B cell (primary cell): ENCODE measurements at regions not wholly inside any gene's neighbourhood (a gene's known extent, or its start where the extent isn't known, plus 50 kb on each side); places are given as distances from the start of the nearest gene placed in this dataset.

ENCODE experiments used
- ATAC-seq: fragments of 200-7000 bp; cut with Tn5 transposase; one replicate; pipeline ENCODE4 v1.10.0; 2021; ENCODE audit warnings: low read depth, mild to moderate bottlenecking, moderate number of reproducible peaks, moderate library complexity
- CTCF ChIA-PET: fragments of 350-600 bp; sonication (Branson Sonifier 250); formaldehyde crosslinking; loops from one replicate; lab custom pipeline; 2021; ENCODE audit warnings: antibody characterized with exemption, inconsistent platforms; lab: Charles Lee
- POLR2A ChIA-PET: fragments of 350-600 bp; sonication (Branson Sonifier 250); formaldehyde crosslinking; loops from one replicate; lab custom pipeline; 2021; ENCODE audit warnings: antibody characterized with exemption; lab: Charles Lee
- DNase-seq: peaks from one replicate; pipeline ENCODE4 v3.0.0; 2013
- H2AFZ ChIP-seq: 2 replicates; pipeline ENCODE4 v1.6.1; 2012; ENCODE audit warnings: mild to moderate bottlenecking, low read depth, low read length; ENCODE audit not compliant: insufficient read depth, poor library complexity, severe bottlenecking
- H3K27ac ChIP-seq, 2 donors: 1 replicate in 1 of 2; 2 replicates in 1 of 2; pipeline ENCODE4 v1.5.1; 2012 to 2013; ENCODE audit warnings: low read length in 2 of 2, mild to moderate bottlenecking in 2 of 2, moderate library complexity in 1 of 2
- H3K27me3 ChIP-seq, 4 experiments: fragments of 200-600 bp in 1 of 4; sonication (generic) in 1 of 4; replicated peaks in 1 of 4; 1 replicate in 2 of 4; 2 replicates in 2 of 4; pipeline versions ENCODE4 v1.6.1 to v1.7.0; 2013 to 2016; ENCODE audit warnings: low read length in 3 of 4, mild to moderate bottlenecking in 2 of 4, mixed read lengths in 1 of 4, moderate library complexity in 1 of 4; ENCODE audit not compliant: insufficient read depth in 4 of 4, control insufficient read depth in 3 of 4; ENCODE audit errors: control extremely low read depth in 1 of 4
- H3K36me3 ChIP-seq, 2 experiments: replicated peaks in 1 of 2; 1 replicate in 1 of 2; 2 replicates in 1 of 2; pipeline versions ENCODE4 v1.6.1 to v1.7.1; 2013; ENCODE audit warnings: low read length in 1 of 2; ENCODE audit not compliant: insufficient read depth in 2 of 2, control insufficient read depth in 1 of 2; ENCODE audit errors: control extremely low read depth in 1 of 2, extremely low read depth in 1 of 2
- H3K4me1 ChIP-seq, 2 donors: fragments of 200-600 bp in 1 of 2; sonication (generic) in 1 of 2; 1 replicate in 1 of 2; 2 replicates in 1 of 2; pipeline versions ENCODE4 v1.5.1 to v1.6.1; 2013 to 2017; ENCODE audit warnings: low read length in 2 of 2; ENCODE audit not compliant: control insufficient read depth in 2 of 2, insufficient read depth in 2 of 2
- H3K4me2 ChIP-seq: replicated peaks from 2 replicates; pipeline ENCODE3; 2012; ENCODE audit warnings: mild to moderate bottlenecking, low read depth, low read length; ENCODE audit not compliant: poor library complexity, severe bottlenecking
- H3K4me3 ChIP-seq, 5 experiments: fragments of 200-600 bp in 1 of 5; sonication (generic) in 1 of 5; 1 replicate in 3 of 5; 2 replicates in 2 of 5; pipeline versions ENCODE4 v1.5.1 to v1.7.0; 2011 to 2016; ENCODE audit warnings: low read length in 4 of 5, mild to moderate bottlenecking in 4 of 5, low read depth in 2 of 5, control low read depth in 1 of 5, moderate library complexity in 1 of 5; ENCODE audit not compliant: insufficient read depth in 1 of 5; ENCODE audit errors: control extremely low read depth in 1 of 5, extremely low read depth in 1 of 5
- H3K79me2 ChIP-seq: fragments of 200-600 bp; sonication (generic); one replicate; pipeline ENCODE4 v1.6.0; 2016; ENCODE audit warnings: low read length; ENCODE audit not compliant: control insufficient read depth, insufficient read depth
- H3K9ac ChIP-seq: fragments of 200-600 bp; sonication (generic); 2 replicates; pipeline ENCODE4 v1.6.1; 2017; ENCODE audit warnings: mild to moderate bottlenecking, low read length, moderate library complexity
- H3K9me3 ChIP-seq, 3 donors: one replicate each; pipeline versions ENCODE4 v1.6.1 to v1.7.1; 2013; ENCODE audit warnings: low read length in 2 of 3; ENCODE audit not compliant: control insufficient read depth in 2 of 3, insufficient read depth in 1 of 3; ENCODE audit errors: control extremely low read depth in 1 of 3
- H4K20me1 ChIP-seq: 2 replicates; pipeline ENCODE4 v1.6.0; 2012; ENCODE audit warnings: mild to moderate bottlenecking, low read length; ENCODE audit not compliant: insufficient read depth, control insufficient read depth, poor library complexity, severe bottlenecking
- H3K27ac Mint-ChIP-seq: one replicate; pipeline ENCODE4 v1.8.0; 2021; ENCODE audit warnings: mixed read lengths
- H3K27me3 Mint-ChIP-seq: one replicate; pipeline ENCODE4 v1.8.0; 2021; ENCODE audit warnings: mixed read lengths
- H3K4me1 Mint-ChIP-seq: one replicate; pipeline ENCODE4 v1.8.0; 2021; ENCODE audit warnings: mixed read lengths
- H3K4me3 Mint-ChIP-seq: one replicate; pipeline ENCODE4 v1.8.0; 2021; ENCODE audit warnings: mixed read lengths
- H3K9me3 Mint-ChIP-seq: one replicate; pipeline ENCODE4 v1.8.0; 2022; ENCODE audit warnings: mixed read lengths; ENCODE audit not compliant: insufficient read depth
- CTCF ChIP-seq: fragments of 200-600 bp; IDR thresholded peaks from one replicate; pipeline ENCODE4 v1.8.0; 2022; ENCODE audit warnings: antibody characterized with exemption, mild to moderate bottlenecking
- EZH2 ChIP-seq: IDR thresholded peaks from 2 replicates; pipeline ENCODE4 v1.6.1; 2012; ENCODE audit warnings: borderline replicate concordance, low read depth, mild to moderate bottlenecking, moderate library complexity, low read length; ENCODE audit not compliant: insufficient read depth, poor library complexity, severe bottlenecking
- WGBS: methylation state at CpG from one replicate; pipeline ENCODE4 v1.1.5; 2013; ENCODE audit warnings: missing lambda C conversion rate; ENCODE audit not compliant: insufficient coverage; 5-methylcytosine and 5-hydroxymethylcytosine counted together
- intact Hi-C: fragments of 100-400 bp; cut with micrococcal nuclease; formaldehyde crosslinking; loops from one replicate; pipeline ENCODE4 v1.10.0; 2022

- WGBS, result 89% methylated on average over 3 of the region's 7 CpGs
Observed at GRCh38 chr10:31153161-31153560, 121.5 kb upstream of the ZNF438 start.

GRCh38 chr10:31153692-31154091, 122.0 kb upstream of the ZNF438 start:
- no peak for DNase-seq
- no peaks in the 10 kb centered on the region for H3K9me3 Mint-ChIP-seq
- no peaks in the 10 kb centered on the region for H3K4me1 ChIP-seq
- H3K79me2 ChIP-seq, result no peaks in the 10 kb centered on the region
- H2AFZ ChIP-seq, result no peak overlapping the region
- ChIA-PET CTCF (no interaction called here), POLR2A (no interaction called here)
- ATAC-seq, result no peak
- H4K20me1 ChIP-seq, result no peaks in the 10 kb centered on the region
- intact Hi-C loops, result no loop called here
- H3K9ac ChIP-seq, result no peak overlapping the region
- no peaks in the 10 kb centered on the region for H3K36me3 ChIP-seq
- no peak overlapping the region for H3K4me2 ChIP-seq
- H3K27ac ChIP-seq, result no peak overlapping the region
- H3K27me3 ChIP-seq, result no peaks in the 10 kb centered on the region
- no peaks in the 10 kb centered on the region for H3K27me3 Mint-ChIP-seq
- H3K4me3 Mint-ChIP-seq, result no peak overlapping the region
- peaks cover 4% of the 10 kb centered on the region for H3K4me1 Mint-ChIP-seq
- WGBS, result 96% methylated on average over 6 of the region's 8 CpGs
- H3K4me3 ChIP-seq, result no peak overlapping the region
- H3K27ac Mint-ChIP-seq, result no peak overlapping the region
- no peak for TF ChIP-seq EZH2
- no peak for TF ChIP-seq CTCF
- H3K9me3 ChIP-seq, result no peaks in the 10 kb centered on the region

More at GRCh38 chr10:31153161-31153560, 121.5 kb upstream of the ZNF438 start:
- Histone ChIP-seq H2AFZ (no peak overlapping the region), H3K4me2 (no peak overlapping the region), H3K4me3 (no peak overlapping the region), H3K79me2 (no peaks in the 10 kb centered on the region), H3K36me3 (no peaks in the 10 kb centered on the region), H3K9ac (no peak overlapping the region), H3K9me3 (no peaks in the 10 kb centered on the region), H4K20me1 (no peaks in the 10 kb centered on the region), H3K4me1 (no peaks in the 10 kb centered on the region), H3K27me3 (no peaks in the 10 kb centered on the region), H3K27ac (no peak overlapping the region)
- DNase-seq, result no peak
- no peak for ATAC-seq
- H3K9me3 Mint-ChIP-seq, result no peaks in the 10 kb centered on the region
- H3K27ac Mint-ChIP-seq, result no peak overlapping the region
- H3K4me3 Mint-ChIP-seq, result no peak overlapping the region
- POLR2A ChIA-PET, result no interaction called here
- CTCF ChIA-PET, result no interaction called here
- no peaks in the 10 kb centered on the region for H3K27me3 Mint-ChIP-seq
- TF ChIP-seq CTCF, result no peak
- no peak for TF ChIP-seq EZH2
- intact Hi-C loops, result no loop called here
- peaks cover 4% of the 10 kb centered on the region for H3K4me1 Mint-ChIP-seq
